IMR-90 (cell line): ENCODE measurements at regions not wholly inside any gene's neighbourhood (a gene's known extent, or its start where the extent isn't known, plus 50 kb on each side); places are given as distances from the start of the nearest gene placed in this dataset.

Experiments
- ATAC-seq: fragments of 200-7000 bp; cut with Tn5 transposase; 2 replicates; pipeline ENCODE4 v1.9.1; 2020; ENCODE audit warnings: low read depth, mild to moderate bottlenecking, moderate library complexity
- BruUV-seq: library from RNA; stranded (reverse); fragments of 400-500 nt; replicated peaks from 2 replicates; lab custom pipeline; 2021; lab: Mats Ljungman, UMichigan
- CTCF ChIA-PET: fragments of 300-600 bp; formaldehyde crosslinking; extraction: SDS; loops from one replicate; lab custom pipeline; 2021; ENCODE audit warnings: antibody characterized with exemption; lab: Yijun Ruan, JAX
- POLR2A ChIA-PET: fragments of 300-600 bp; sonication (Branson Sonifier 250); formaldehyde crosslinking; loops from one replicate; lab custom pipeline; 2022; ENCODE audit warnings: antibody characterized with exemption; ENCODE audit not compliant: unreplicated experiment; lab: Charles Lee
- DNase-seq: peaks from one replicate; pipeline ENCODE4 v3.0.0; 2013
- H2AFZ ChIP-seq: replicated peaks from 2 replicates; pipeline ENCODE3; 2013; ENCODE audit warnings: low read length, mild to moderate bottlenecking; ENCODE audit not compliant: poor library complexity
- H2AK5ac ChIP-seq: 2 replicates; pipeline ENCODE4 v1.6.1; 2013; ENCODE audit warnings: low read depth, low read length, inconsistent platforms
- H2AK9ac ChIP-seq: replicated peaks from 2 replicates; pipeline ENCODE3; 2013; ENCODE audit warnings: mild to moderate bottlenecking, low read depth, low read length, moderate library complexity; ENCODE audit not compliant: poor library complexity
- H2BK120ac ChIP-seq: 2 replicates; pipeline ENCODE4 v1.6.1; 2013; ENCODE audit warnings: low read depth, low read length, inconsistent platforms
- H2BK15ac ChIP-seq: 3 replicates; pipeline ENCODE4 v1.6.1; 2013; ENCODE audit warnings: low read depth, low read length, inconsistent platforms
- H2BK20ac ChIP-seq: 2 replicates; pipeline ENCODE4 v1.6.1; 2013; ENCODE audit warnings: low read depth, mild to moderate bottlenecking, inconsistent platforms, low read length, moderate library complexity
- H2BK5ac ChIP-seq: 2 replicates; pipeline ENCODE4 v1.6.1; 2013; ENCODE audit warnings: mild to moderate bottlenecking, low read depth, low read length, inconsistent platforms; ENCODE audit not compliant: poor library complexity, severe bottlenecking
- H3K14ac ChIP-seq: replicated peaks from 2 replicates; pipeline ENCODE4 v1.6.1; 2013; ENCODE audit warnings: low read depth, low read length, inconsistent platforms
- H3K18ac ChIP-seq: 2 replicates; pipeline ENCODE4 v1.6.1; 2013; ENCODE audit warnings: low read depth, low read length, control low read depth
- H3K23ac ChIP-seq: 2 replicates; pipeline ENCODE4 v1.6.1; 2013; ENCODE audit warnings: low read depth, low read length, inconsistent platforms
- H3K27ac ChIP-seq: 2 replicates; pipeline ENCODE4 v1.5.1; 2013; ENCODE audit warnings: mild to moderate bottlenecking, control low read depth, low read length; ENCODE audit not compliant: insufficient read depth
- H3K27me3 ChIP-seq: 2 replicates; pipeline ENCODE4 v1.6.1; 2013; ENCODE audit warnings: low read length; ENCODE audit not compliant: control insufficient read depth, insufficient read depth
- H3K36me3 ChIP-seq: 2 replicates; pipeline ENCODE4 v1.6.1; 2013; ENCODE audit warnings: low read length, mixed read lengths; ENCODE audit not compliant: control insufficient read depth, insufficient read depth
- H3K4ac ChIP-seq: 2 replicates; pipeline ENCODE4 v1.6.1; 2013; ENCODE audit warnings: low read depth, low read length, inconsistent platforms
- H3K4me1 ChIP-seq: 2 replicates; pipeline ENCODE4 v1.6.1; 2013; ENCODE audit warnings: low read length, mixed read lengths; ENCODE audit not compliant: control insufficient read depth, insufficient read depth
- H3K4me2 ChIP-seq: 2 replicates; pipeline ENCODE4 v1.6.1; 2013; ENCODE audit warnings: low read depth, mild to moderate bottlenecking, control low read depth, low read length, moderate library complexity
- H3K4me3 ChIP-seq: 2 replicates; pipeline ENCODE4 v1.5.1; 2013; ENCODE audit warnings: low read depth, mild to moderate bottlenecking, control low read depth, low read length, moderate library complexity; ENCODE audit not compliant: insufficient read depth
- H3K56ac ChIP-seq: 2 replicates; pipeline ENCODE4 v1.6.1; 2013; ENCODE audit warnings: low read length, inconsistent platforms; ENCODE audit not compliant: insufficient read depth; ENCODE audit errors: extremely low read depth
- H3K79me1 ChIP-seq, 2 experiments: 2 replicates each; pipeline ENCODE4 v1.6.1; 2013; ENCODE audit warnings: low read length in 2 of 2, inconsistent platforms in 1 of 2, low read depth in 1 of 2
- H3K9ac ChIP-seq: 2 replicates; pipeline ENCODE4 v1.6.1; 2013; ENCODE audit warnings: low read depth, low read length, control low read depth
- H3K9me1 ChIP-seq: 2 replicates; pipeline ENCODE4 v1.6.1; 2013; ENCODE audit warnings: low read length, inconsistent platforms; ENCODE audit not compliant: insufficient read depth
- H3K9me3 ChIP-seq: 2 replicates; pipeline ENCODE4 v1.6.1; 2013; ENCODE audit warnings: low read length; ENCODE audit not compliant: control insufficient read depth, insufficient read depth
- H4K20me1 ChIP-seq: 2 replicates; pipeline ENCODE4 v1.6.1; 2013; ENCODE audit warnings: low read length, inconsistent platforms; ENCODE audit not compliant: insufficient read depth
- H4K5ac ChIP-seq: 2 replicates; pipeline ENCODE4 v1.6.1; 2013; ENCODE audit warnings: mild to moderate bottlenecking, low read depth, low read length, control low read depth
- H4K8ac ChIP-seq, 2 experiments: 2 replicates each; pipeline ENCODE4 v1.6.1; 2013; ENCODE audit warnings: low read depth in 2 of 2, low read length in 2 of 2, control low read depth in 1 of 2, inconsistent platforms in 1 of 2
- H4K91ac ChIP-seq: 2 replicates; pipeline ENCODE4 v1.6.1; 2013; ENCODE audit warnings: low read depth, low read length, inconsistent platforms; ENCODE audit not compliant: insufficient read depth
- BHLHE40 ChIP-seq: fragments of 150-350 bp; IDR thresholded peaks from 2 replicates; pipeline ENCODE4 v1.6.1; 2016; ENCODE audit warnings: mild to moderate bottlenecking, low read depth, low read length
- CHD1 ChIP-seq: IDR thresholded peaks from 2 replicates; pipeline ENCODE4 v1.6.1; 2012; ENCODE audit warnings: low read depth, low read length, improper control_type of control experiment
- FOS ChIP-seq: fragments of 150-350 bp; IDR thresholded peaks from 2 replicates; pipeline ENCODE4 v1.6.1; 2016; ENCODE audit warnings: low read depth, low read length
- MAFK ChIP-seq: IDR thresholded peaks from 2 replicates; pipeline ENCODE4 v1.6.1; 2012; ENCODE audit warnings: low read depth, low read length, improper control_type of control experiment
- MXI1 ChIP-seq: IDR thresholded peaks from 2 replicates; pipeline ENCODE4 v1.6.1; 2012; ENCODE audit warnings: low read depth, mild to moderate bottlenecking, low read length, moderate library complexity, borderline replicate concordance
- POLR2A ChIP-seq: IDR thresholded peaks from 2 replicates; pipeline ENCODE4 v1.6.1; 2012; ENCODE audit warnings: mild to moderate bottlenecking, low read depth, low read length
- RAD21 ChIP-seq: IDR thresholded peaks from 2 replicates; pipeline ENCODE4 v1.6.1; 2012; ENCODE audit warnings: low read length, improper control_type of control experiment
- RCOR1 ChIP-seq: IDR thresholded peaks from 2 replicates; pipeline ENCODE4 v1.6.1; 2012; ENCODE audit warnings: mild to moderate bottlenecking, low read length, improper control_type of control experiment; ENCODE audit not compliant: insufficient replicate concordance
- RFX5 ChIP-seq: IDR thresholded peaks from 2 replicates; pipeline ENCODE4 v1.8.0; 2012; ENCODE audit warnings: low read depth, mild to moderate bottlenecking, low read length, moderate library complexity
- SMC3 ChIP-seq: fragments of 150-350 bp; IDR thresholded peaks from 2 replicates; pipeline ENCODE4 v1.6.1; 2016; ENCODE audit warnings: low read depth, mild to moderate bottlenecking, antibody characterized with exemption, low read length, moderate library complexity
- WGBS, 2 experiments: methylation state at CpG; one replicate each; pipeline versions ENCODE4 v1.1.5 to v1.1.7; 2013; ENCODE audit warnings: missing lambda C conversion rate in 2 of 2; ENCODE audit not compliant: insufficient read length in 1 of 2; ENCODE audit errors: extremely low coverage in 2 of 2; 5-methylcytosine and 5-hydroxymethylcytosine counted together
- dilution Hi-C: fragments of 300-500 bp; cut with HindIII; formaldehyde crosslinking; loops from one replicate; pipeline ENCODE4 v1.14.3; 2018; ENCODE audit warnings: low sequenced_read_pairs; ENCODE audit not compliant: unreplicated experiment
- in situ Hi-C: fragments of 300-500 bp; cut with MboI; formaldehyde crosslinking; loops from 3 replicates; pipeline ENCODE4 v1.14.3; 2019; ENCODE audit warnings: low sequenced_read_pairs, inconsistent platforms, mixed read lengths
- intact Hi-C: fragments of 100-400 bp; cut with micrococcal nuclease; formaldehyde crosslinking; loops from 2 replicates; pipeline ENCODE4 v1.10.0; 2022
- TF ChIP-seq, protein P1 (sequence below): fragments of 150-350 bp; IDR thresholded peaks from 2 replicates; pipeline ENCODE4 v1.6.1; 2017; ENCODE audit warnings: mild to moderate bottlenecking, antibody characterized with exemption, low read length, low read depth
- TF ChIP-seq, protein P2 (sequence below): fragments of 150-350 bp; IDR thresholded peaks from 2 replicates; pipeline ENCODE4 v1.6.1; 2016; ENCODE audit warnings: low read depth, mild to moderate bottlenecking, low read length, moderate library complexity, borderline replicate concordance
- TF ChIP-seq, protein P3 (sequence below): conservative IDR thresholded peaks from 2 replicates; pipeline ENCODE4 v1.5.1; 2012; ENCODE audit warnings: mild to moderate bottlenecking, low read depth, low read length, improper control_type of control experiment

DNA sequence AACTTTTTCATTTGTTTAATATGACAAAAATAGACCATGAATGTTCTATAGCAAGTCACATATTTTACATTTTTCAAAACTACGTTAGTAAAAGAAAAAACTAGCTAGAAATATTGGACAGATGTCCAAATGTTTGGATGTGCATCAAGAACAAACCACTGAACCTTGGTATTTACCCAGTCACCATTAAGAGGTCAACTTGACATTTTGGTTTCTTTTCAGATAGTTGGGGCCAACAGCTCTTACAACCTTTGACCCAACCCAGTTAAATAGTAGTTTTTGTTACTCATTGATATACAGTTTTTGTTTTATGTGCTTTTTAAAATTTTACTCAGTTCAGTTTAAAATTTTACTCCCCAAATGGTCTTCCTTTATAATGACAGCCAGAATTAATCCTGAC is 238.7 kb upstream of the TET2 start:
- intact Hi-C loops (no loop called here), in situ Hi-C loops (no loop called here), dilution Hi-C loops (no loop called here)
- no peak overlapping the region for H3K14ac ChIP-seq
- no peak overlapping the region for H2BK20ac ChIP-seq
- H3K4me2 ChIP-seq, result no peak overlapping the region
- H3K4me1 ChIP-seq, result no peaks in the 10 kb centered on the region
- H3K79me1 ChIP-seq, result no peaks in the 10 kb centered on the region
- H3K4ac ChIP-seq, result no peak overlapping the region
- H3K18ac ChIP-seq, result no peak overlapping the region
- no peak overlapping the region for H2AK5ac ChIP-seq
- no peak overlapping the region for H3K9ac ChIP-seq
- no peak overlapping the region for H4K5ac ChIP-seq
- DNase-seq (no peak), ATAC-seq (no peak)
- no peak overlapping the region for H3K23ac ChIP-seq
- ChIA-PET CTCF (no interaction called here), POLR2A (no interaction called here)
- BruUV-seq, result no TSS peak
- no peak overlapping the region for H2BK120ac ChIP-seq
- no peaks in the 10 kb centered on the region for H3K36me3 ChIP-seq
- H4K8ac ChIP-seq, result no peak overlapping the region
- TF ChIP-seq RCOR1 (no peak), RFX5 (no peak), CHD1 (no peak), POLR2A (no peak), FOS (no peak), RAD21 (no peak), MAFK (no peak), MXI1 (no peak), BHLHE40 (no peak), SMC3 (no peak)
- TF ChIP-seq, protein P1, sequence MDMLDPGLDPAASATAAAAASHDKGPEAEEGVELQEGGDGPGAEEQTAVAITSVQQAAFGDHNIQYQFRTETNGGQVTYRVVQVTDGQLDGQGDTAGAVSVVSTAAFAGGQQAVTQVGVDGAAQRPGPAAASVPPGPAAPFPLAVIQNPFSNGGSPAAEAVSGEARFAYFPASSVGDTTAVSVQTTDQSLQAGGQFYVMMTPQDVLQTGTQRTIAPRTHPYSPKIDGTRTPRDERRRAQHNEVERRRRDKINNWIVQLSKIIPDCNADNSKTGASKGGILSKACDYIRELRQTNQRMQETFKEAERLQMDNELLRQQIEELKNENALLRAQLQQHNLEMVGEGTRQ, result no peak
- TF ChIP-seq, protein P2, sequence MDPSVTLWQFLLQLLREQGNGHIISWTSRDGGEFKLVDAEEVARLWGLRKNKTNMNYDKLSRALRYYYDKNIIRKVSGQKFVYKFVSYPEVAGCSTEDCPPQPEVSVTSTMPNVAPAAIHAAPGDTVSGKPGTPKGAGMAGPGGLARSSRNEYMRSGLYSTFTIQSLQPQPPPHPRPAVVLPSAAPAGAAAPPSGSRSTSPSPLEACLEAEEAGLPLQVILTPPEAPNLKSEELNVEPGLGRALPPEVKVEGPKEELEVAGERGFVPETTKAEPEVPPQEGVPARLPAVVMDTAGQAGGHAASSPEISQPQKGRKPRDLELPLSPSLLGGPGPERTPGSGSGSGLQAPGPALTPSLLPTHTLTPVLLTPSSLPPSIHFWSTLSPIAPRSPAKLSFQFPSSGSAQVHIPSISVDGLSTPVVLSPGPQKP, result no peak
- TF ChIP-seq, protein P3, sequence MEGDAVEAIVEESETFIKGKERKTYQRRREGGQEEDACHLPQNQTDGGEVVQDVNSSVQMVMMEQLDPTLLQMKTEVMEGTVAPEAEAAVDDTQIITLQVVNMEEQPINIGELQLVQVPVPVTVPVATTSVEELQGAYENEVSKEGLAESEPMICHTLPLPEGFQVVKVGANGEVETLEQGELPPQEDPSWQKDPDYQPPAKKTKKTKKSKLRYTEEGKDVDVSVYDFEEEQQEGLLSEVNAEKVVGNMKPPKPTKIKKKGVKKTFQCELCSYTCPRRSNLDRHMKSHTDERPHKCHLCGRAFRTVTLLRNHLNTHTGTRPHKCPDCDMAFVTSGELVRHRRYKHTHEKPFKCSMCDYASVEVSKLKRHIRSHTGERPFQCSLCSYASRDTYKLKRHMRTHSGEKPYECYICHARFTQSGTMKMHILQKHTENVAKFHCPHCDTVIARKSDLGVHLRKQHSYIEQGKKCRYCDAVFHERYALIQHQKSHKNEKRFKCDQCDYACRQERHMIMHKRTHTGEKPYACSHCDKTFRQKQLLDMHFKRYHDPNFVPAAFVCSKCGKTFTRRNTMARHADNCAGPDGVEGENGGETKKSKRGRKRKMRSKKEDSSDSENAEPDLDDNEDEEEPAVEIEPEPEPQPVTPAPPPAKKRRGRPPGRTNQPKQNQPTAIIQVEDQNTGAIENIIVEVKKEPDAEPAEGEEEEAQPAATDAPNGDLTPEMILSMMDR, result no peak
- no peak overlapping the region for H2AFZ ChIP-seq
- H4K20me1 ChIP-seq, result no peaks in the 10 kb centered on the region
- H3K27ac ChIP-seq, result no peak overlapping the region
- no peak overlapping the region for H3K4me3 ChIP-seq
- no peak overlapping the region for H2BK5ac ChIP-seq
- H3K27me3 ChIP-seq, result no peaks in the 10 kb centered on the region
- no CpG with 5 or more reads among the region's 1 CpG for WGBS, 2 experiments
- no peak overlapping the region for H4K91ac ChIP-seq
- H3K9me1 ChIP-seq, result no peaks in the 10 kb centered on the region
- no peak overlapping the region for H3K56ac ChIP-seq
- H2AK9ac ChIP-seq, result no peak overlapping the region
- H3K9me3 ChIP-seq, result no peaks in the 10 kb centered on the region
- no peak overlapping the region for H2BK15ac ChIP-seq
